Neural progenitor cell (in vitro differentiated cells): ENCODE measurements at regions not wholly inside any gene's neighbourhood (a gene's known extent, or its start where the extent isn't known, plus 50 kb on each side); places are given as distances from the start of the nearest gene placed in this dataset.

Experiments
- DNase-seq: peaks from one replicate; pipeline ENCODE4 v3.0.0-alpha.2; 2016; ENCODE audit warnings: low spot score
- H2AFZ ChIP-seq: fragments of 200-600 bp; sonication (generic); replicated peaks from 2 replicates; pipeline ENCODE4 v1.6.1; 2016; ENCODE audit warnings: antibody characterized with exemption
- H3F3A ChIP-seq: fragments of 200-600 bp; sonication (generic); 2 replicates; pipeline ENCODE4 v1.6.1; 2016; ENCODE audit warnings: antibody characterized with exemption, low read depth
- H3K27ac ChIP-seq: fragments of 200-600 bp; sonication (generic); 2 replicates; pipeline ENCODE4 v1.5.1; 2016; ENCODE audit warnings: mild to moderate bottlenecking
- H3K27me3 ChIP-seq: fragments of 200-600 bp; sonication (generic); 2 replicates; pipeline ENCODE4 v1.6.1; 2016; ENCODE audit warnings: mild to moderate bottlenecking, moderate library complexity
- H3K36me3 ChIP-seq: fragments of 200-600 bp; sonication (generic); 2 replicates; pipeline ENCODE4 v1.5.1; 2016
- H3K4me1 ChIP-seq: fragments of 200-600 bp; sonication (generic); 2 replicates; pipeline ENCODE4 v1.6.1; 2016; ENCODE audit warnings: mixed run types
- H3K4me2 ChIP-seq: fragments of 200-600 bp; sonication (generic); 2 replicates; pipeline ENCODE4 v1.6.1; 2016
- H3K4me3 ChIP-seq: fragments of 200-600 bp; sonication (generic); 2 replicates; pipeline ENCODE4 v1.5.1; 2016
- H3K79me2 ChIP-seq: fragments of 200-600 bp; sonication (generic); 2 replicates; pipeline ENCODE4 v1.6.1; 2016; ENCODE audit warnings: low read depth
- H3K9ac ChIP-seq: fragments of 200-600 bp; sonication (generic); 2 replicates; pipeline ENCODE4 v1.6.1; 2016
- H3K9me3 ChIP-seq: fragments of 200-600 bp; sonication (generic); 2 replicates; pipeline ENCODE4 v1.5.1; 2016; ENCODE audit warnings: low read depth
- H4K20me1 ChIP-seq: fragments of 200-600 bp; sonication (generic); 2 replicates; pipeline ENCODE4 v1.6.1; 2016; ENCODE audit warnings: low read depth
- H3K27ac Mint-ChIP-seq: 3 replicates; pipeline ENCODE4 v1.8.0; 2021; ENCODE audit warnings: mixed read lengths
- H3K27me3 Mint-ChIP-seq: 2 replicates; pipeline ENCODE4 v1.8.0; 2022; ENCODE audit warnings: low read depth, mild to moderate bottlenecking, inconsistent platforms, moderate library complexity, mixed read lengths; ENCODE audit not compliant: insufficient read depth
- H3K36me3 Mint-ChIP-seq: 3 replicates; pipeline ENCODE4 v1.8.0; 2021; ENCODE audit warnings: mixed read lengths
- H3K4me1 Mint-ChIP-seq: 3 replicates; pipeline ENCODE4 v1.8.0; 2021; ENCODE audit warnings: mixed read lengths
- H3K4me3 Mint-ChIP-seq: 3 replicates; pipeline ENCODE4 v1.8.0; 2021; ENCODE audit warnings: mild to moderate bottlenecking, moderate library complexity, mixed read lengths
- H3K9me3 Mint-ChIP-seq: 3 replicates; pipeline ENCODE4 v1.8.0; 2020; ENCODE audit warnings: mixed read lengths
- EZH2 ChIP-seq: fragments of 200-600 bp; sonication (generic); IDR thresholded peaks from 2 replicates; pipeline ENCODE4 v1.6.1; 2017; ENCODE audit warnings: antibody characterized with exemption, mild to moderate bottlenecking, moderate library complexity
- EZH2phosphoT487 ChIP-seq: fragments of 200-600 bp; sonication (generic); IDR thresholded peaks from 2 replicates; pipeline ENCODE4 v1.6.1; 2017; ENCODE audit warnings: antibody characterized with exemption
- TF ChIP-seq, protein P1 (sequence below): fragments of 200-600 bp; sonication (generic); IDR thresholded peaks from 2 replicates; pipeline ENCODE4 v1.5.1; 2017; ENCODE audit warnings: antibody characterized with exemption, mild to moderate bottlenecking

- no peak overlapping the region for H3K9ac ChIP-seq
- H3K4me1 ChIP-seq: peaks cover 5% of the 10 kb centered on the region
Measured at GRCh38 chr4:128589384-128589965, 220.0 kb upstream of the JADE1 start.

GRCh38 chr4:128587382-128587781, 222.1 kb upstream of the JADE1 start:
- H3K36me3 ChIP-seq: no peaks in the 10 kb centered on the region
- H3K27ac Mint-ChIP-seq: no peak overlapping the region
- H3K27me3 ChIP-seq: no peaks in the 10 kb centered on the region
- no peak overlapping the region for H3K4me3 ChIP-seq
- H3K9me3 ChIP-seq: no peaks in the 10 kb centered on the region
- no peak overlapping the region for H3K4me2 ChIP-seq
- H3K9ac ChIP-seq: no peak overlapping the region
- no peak for DNase-seq
- no peaks in the 10 kb centered on the region for H3K36me3 Mint-ChIP-seq
- peaks cover 5% of the 10 kb centered on the region for H3K4me1 ChIP-seq
- H3K4me3 Mint-ChIP-seq: no peak overlapping the region
- H3K9me3 Mint-ChIP-seq: no peaks in the 10 kb centered on the region
- H3F3A ChIP-seq: no peaks in the 10 kb centered on the region
- no peak overlapping the region for H3K27ac ChIP-seq
- TF ChIP-seq, protein P1, sequence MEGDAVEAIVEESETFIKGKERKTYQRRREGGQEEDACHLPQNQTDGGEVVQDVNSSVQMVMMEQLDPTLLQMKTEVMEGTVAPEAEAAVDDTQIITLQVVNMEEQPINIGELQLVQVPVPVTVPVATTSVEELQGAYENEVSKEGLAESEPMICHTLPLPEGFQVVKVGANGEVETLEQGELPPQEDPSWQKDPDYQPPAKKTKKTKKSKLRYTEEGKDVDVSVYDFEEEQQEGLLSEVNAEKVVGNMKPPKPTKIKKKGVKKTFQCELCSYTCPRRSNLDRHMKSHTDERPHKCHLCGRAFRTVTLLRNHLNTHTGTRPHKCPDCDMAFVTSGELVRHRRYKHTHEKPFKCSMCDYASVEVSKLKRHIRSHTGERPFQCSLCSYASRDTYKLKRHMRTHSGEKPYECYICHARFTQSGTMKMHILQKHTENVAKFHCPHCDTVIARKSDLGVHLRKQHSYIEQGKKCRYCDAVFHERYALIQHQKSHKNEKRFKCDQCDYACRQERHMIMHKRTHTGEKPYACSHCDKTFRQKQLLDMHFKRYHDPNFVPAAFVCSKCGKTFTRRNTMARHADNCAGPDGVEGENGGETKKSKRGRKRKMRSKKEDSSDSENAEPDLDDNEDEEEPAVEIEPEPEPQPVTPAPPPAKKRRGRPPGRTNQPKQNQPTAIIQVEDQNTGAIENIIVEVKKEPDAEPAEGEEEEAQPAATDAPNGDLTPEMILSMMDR: no peak
- TF ChIP-seq EZH2 (no peak), EZH2phosphoT487 (no peak)
- H3K27me3 Mint-ChIP-seq: no peaks in the 10 kb centered on the region
- H4K20me1 ChIP-seq: no peaks in the 10 kb centered on the region
- H3K79me2 ChIP-seq: no peaks in the 10 kb centered on the region
- H2AFZ ChIP-seq: no peak overlapping the region
- peaks cover 12% of the 10 kb centered on the region for H3K4me1 Mint-ChIP-seq

More at GRCh38 chr4:128589384-128589965, 220.0 kb upstream of the JADE1 start:
- Histone ChIP-seq H3K27ac (no peak overlapping the region), H3K36me3 (no peaks in the 10 kb centered on the region), H4K20me1 (no peaks in the 10 kb centered on the region), H3K4me2 (no peak overlapping the region), H3K9me3 (no peaks in the 10 kb centered on the region), H2AFZ (peak overlapping the region; percentile 42), H3K79me2 (no peaks in the 10 kb centered on the region), H3K4me3 (no peak overlapping the region), H3K27me3 (no peaks in the 10 kb centered on the region), H3F3A (no peaks in the 10 kb centered on the region)
- TF ChIP-seq EZH2: no peak
- no peak for TF ChIP-seq EZH2phosphoT487
- TF ChIP-seq, protein P1: no peak
- Mint-ChIP-seq H3K36me3 (no peaks in the 10 kb centered on the region), H3K9me3 (peaks cover 7% of the 10 kb centered on the region), H3K27me3 (no peaks in the 10 kb centered on the region), H3K27ac (no peak overlapping the region), H3K4me3 (no peak overlapping the region), H3K4me1 (peaks cover 12% of the 10 kb centered on the region)
- no peak for DNase-seq

GRCh38 chr4:128583753-128584712, 225.5 kb upstream of the JADE1 start:
- no peak overlapping the region for H3K4me3 Mint-ChIP-seq
- Histone ChIP-seq H3K27ac (no peak overlapping the region), H3K9me3 (no peaks in the 10 kb centered on the region), H3K79me2 (no peaks in the 10 kb centered on the region), H3F3A (no peaks in the 10 kb centered on the region), H3K27me3 (no peaks in the 10 kb centered on the region), H3K9ac (no peak overlapping the region), H4K20me1 (no peaks in the 10 kb centered on the region), H3K4me3 (no peak overlapping the region), H2AFZ (no peak overlapping the region), H3K4me2 (no peak overlapping the region), H3K36me3 (no peaks in the 10 kb centered on the region), H3K4me1 (peaks cover 3% of the 10 kb centered on the region)
- H3K4me1 Mint-ChIP-seq: no peaks in the 10 kb centered on the region
- H3K27ac Mint-ChIP-seq: no peak overlapping the region
- H3K27me3 Mint-ChIP-seq: no peaks in the 10 kb centered on the region
- no peaks in the 10 kb centered on the region for H3K9me3 Mint-ChIP-seq
- no peak for DNase-seq
- H3K36me3 Mint-ChIP-seq: no peaks in the 10 kb centered on the region
- TF ChIP-seq, protein P1: no peak
- TF ChIP-seq EZH2phosphoT487 (no peak), EZH2 (no peak)
